KMS-11 (cell line): ENCODE measurements at regions not wholly inside any gene's neighbourhood (a gene's known extent, or its start where the extent isn't known, plus 50 kb on each side); places are given as distances from the start of the nearest gene placed in this dataset.

Experiments
- H2AFZ ChIP-seq: fragments of 200-600 bp; sonication (generic); 2 replicates; pipeline ENCODE4 v1.6.1; 2016; ENCODE audit warnings: antibody characterized with exemption, mixed run types, low read depth
- H3K27ac ChIP-seq: fragments of 200-600 bp; sonication (generic); 2 replicates; pipeline ENCODE4 v1.6.1; 2016; ENCODE audit warnings: mild to moderate bottlenecking, mixed run types
- H3K27me3 ChIP-seq: fragments of 200-600 bp; sonication (generic); 2 replicates; pipeline ENCODE4 v1.6.1; 2017; ENCODE audit warnings: mild to moderate bottlenecking, low read depth, mixed run types, moderate library complexity; ENCODE audit not compliant: insufficient read depth
- H3K36me3 ChIP-seq: fragments of 200-600 bp; sonication (generic); 2 replicates; pipeline ENCODE4 v1.6.1; 2017; ENCODE audit warnings: mild to moderate bottlenecking, mixed run types; ENCODE audit not compliant: insufficient read depth
- H3K4me1 ChIP-seq: fragments of 200-600 bp; sonication (generic); 2 replicates; pipeline ENCODE4 v1.6.1; 2016; ENCODE audit warnings: mild to moderate bottlenecking, low read depth, mixed run types; ENCODE audit not compliant: poor library complexity, severe bottlenecking
- H3K4me2 ChIP-seq: fragments of 200-600 bp; sonication (generic); 2 replicates; pipeline ENCODE4 v1.7.0; 2016; ENCODE audit warnings: mild to moderate bottlenecking, mixed run types
- H3K4me3 ChIP-seq: fragments of 200-600 bp; sonication (generic); IDR thresholded peaks from 2 replicates; pipeline ENCODE4 v1.6.1; 2017; ENCODE audit warnings: low read depth, low read length, mixed read lengths; ENCODE audit not compliant: insufficient read depth
- H3K79me2 ChIP-seq: fragments of 200-600 bp; sonication (generic); 2 replicates; pipeline ENCODE4 v1.6.1; 2016; ENCODE audit warnings: low read depth, mixed run types; ENCODE audit not compliant: insufficient read depth
- H3K9ac ChIP-seq: fragments of 200-600 bp; sonication (generic); 2 replicates; pipeline ENCODE4 v1.6.1; 2016; ENCODE audit warnings: mild to moderate bottlenecking, mixed run types
- H4K20me1 ChIP-seq: fragments of 200-600 bp; sonication (generic); 2 replicates; pipeline ENCODE4 v1.6.1; 2016; ENCODE audit warnings: mild to moderate bottlenecking, mixed run types; ENCODE audit not compliant: insufficient read depth
- CTCF ChIP-seq: fragments of 200-600 bp; sonication (generic); conservative IDR thresholded peaks from 2 replicates; pipeline ENCODE4 v1.6.1; 2017; ENCODE audit warnings: low read depth, mild to moderate bottlenecking, antibody characterized with exemption, low read length, moderate library complexity, mixed read lengths

DNA sequence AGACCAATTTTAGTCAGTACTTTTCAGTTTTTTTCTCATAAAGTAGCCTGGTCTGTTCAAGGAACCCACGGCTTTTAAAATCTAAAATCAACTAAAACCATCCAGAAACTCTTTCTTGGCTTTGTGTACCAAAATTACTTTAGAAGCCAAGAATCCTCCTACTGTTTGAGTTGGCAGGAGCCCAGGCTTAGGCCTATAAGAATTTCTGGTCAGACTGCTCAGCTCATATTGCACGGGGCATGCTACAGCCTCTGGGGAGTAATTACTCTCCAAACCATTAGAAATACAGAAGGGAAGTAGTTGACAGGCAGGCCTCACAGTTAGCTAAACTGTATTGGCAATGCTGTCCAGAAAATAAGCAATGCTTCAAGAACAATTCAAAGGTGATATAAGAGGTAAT, 1862.9 kb upstream of the RAG2 start:
- Histone ChIP-seq H3K4me2 (no peak overlapping the region), H3K27me3 (no peaks in the 10 kb centered on the region), H3K4me3 (no peak overlapping the region), H2AFZ (no peak overlapping the region), H3K4me1 (no peaks in the 10 kb centered on the region), H3K27ac (no peak overlapping the region), H3K9ac (no peak overlapping the region), H4K20me1 (no peaks in the 10 kb centered on the region), H3K79me2 (no peaks in the 10 kb centered on the region), H3K36me3 (no peaks in the 10 kb centered on the region)
- TF ChIP-seq CTCF, result no peak

- no peaks in the 10 kb centered on the region for H4K20me1 ChIP-seq
- H3K79me2 ChIP-seq, result no peaks in the 10 kb centered on the region
- H3K4me2 ChIP-seq, result no peak overlapping the region
- H2AFZ ChIP-seq, result no peak overlapping the region
- no peak overlapping the region for H3K27ac ChIP-seq
- H3K36me3 ChIP-seq, result no peaks in the 10 kb centered on the region
- no peaks in the 10 kb centered on the region for H3K27me3 ChIP-seq
- no peak overlapping the region for H3K9ac ChIP-seq
- no peaks in the 10 kb centered on the region for H3K4me1 ChIP-seq
- TF ChIP-seq CTCF, result no peak
- H3K4me3 ChIP-seq, result no peak overlapping the region
Measured at GRCh38 chr11:38460429-38460828, 1862.4 kb upstream of the RAG2 start.

DNA sequence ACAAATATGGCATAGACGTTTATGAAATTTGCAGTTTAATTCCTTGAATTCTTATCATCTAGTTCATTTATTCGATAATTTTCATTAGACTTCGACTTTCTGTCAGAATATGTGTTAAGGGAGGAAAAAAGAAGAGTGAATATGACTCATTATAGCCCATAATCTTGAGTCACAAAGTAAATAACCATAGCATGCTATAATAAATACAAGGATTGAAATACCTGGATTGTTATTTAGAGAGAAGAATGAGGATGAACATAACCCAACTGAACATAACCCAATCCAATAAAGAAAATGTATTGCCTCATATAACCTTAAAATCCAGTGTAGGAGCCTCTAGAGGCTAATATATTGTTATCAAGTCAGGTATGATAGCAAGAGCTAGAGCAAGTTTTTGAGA, 1858.3 kb upstream of the RAG2 start:
- no peak for TF ChIP-seq CTCF
- no peaks in the 10 kb centered on the region for H3K27me3 ChIP-seq
- H2AFZ ChIP-seq, result no peak overlapping the region
- H3K27ac ChIP-seq, result no peak overlapping the region
- no peaks in the 10 kb centered on the region for H3K79me2 ChIP-seq
- H3K4me2 ChIP-seq, result no peak overlapping the region
- H3K4me3 ChIP-seq, result no peak overlapping the region
- no peaks in the 10 kb centered on the region for H3K4me1 ChIP-seq
- H4K20me1 ChIP-seq, result no peaks in the 10 kb centered on the region
- H3K36me3 ChIP-seq, result no peaks in the 10 kb centered on the region
- no peak overlapping the region for H3K9ac ChIP-seq

DNA sequence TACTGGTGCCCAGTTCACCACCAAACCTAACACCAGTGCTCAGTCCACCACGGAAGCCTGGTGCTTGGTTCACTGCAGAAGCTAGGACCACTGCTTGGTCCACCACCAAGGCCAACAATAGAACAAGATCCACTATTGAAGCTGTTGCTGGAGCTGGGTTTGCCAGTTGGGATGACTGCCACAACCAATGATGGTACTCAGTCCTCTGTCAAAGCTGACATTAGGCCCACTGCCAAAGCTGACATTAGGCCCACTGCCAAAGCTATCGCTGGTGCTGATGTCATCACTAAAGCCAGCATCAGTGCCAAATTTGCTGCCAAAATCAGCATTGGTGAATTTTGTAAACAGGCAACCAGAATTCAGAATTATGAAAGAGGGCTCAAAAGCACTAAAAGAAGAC, 1850.2 kb upstream of the RAG2 start:
- Histone ChIP-seq H2AFZ (no peak overlapping the region), H3K27me3 (no peaks in the 10 kb centered on the region), H3K27ac (no peak overlapping the region), H3K4me2 (no peak overlapping the region), H3K79me2 (no peaks in the 10 kb centered on the region), H3K4me3 (no peak overlapping the region), H3K4me1 (no peaks in the 10 kb centered on the region), H3K9ac (no peak overlapping the region), H4K20me1 (no peaks in the 10 kb centered on the region), H3K36me3 (no peaks in the 10 kb centered on the region)
- TF ChIP-seq CTCF, result no peak

DNA sequence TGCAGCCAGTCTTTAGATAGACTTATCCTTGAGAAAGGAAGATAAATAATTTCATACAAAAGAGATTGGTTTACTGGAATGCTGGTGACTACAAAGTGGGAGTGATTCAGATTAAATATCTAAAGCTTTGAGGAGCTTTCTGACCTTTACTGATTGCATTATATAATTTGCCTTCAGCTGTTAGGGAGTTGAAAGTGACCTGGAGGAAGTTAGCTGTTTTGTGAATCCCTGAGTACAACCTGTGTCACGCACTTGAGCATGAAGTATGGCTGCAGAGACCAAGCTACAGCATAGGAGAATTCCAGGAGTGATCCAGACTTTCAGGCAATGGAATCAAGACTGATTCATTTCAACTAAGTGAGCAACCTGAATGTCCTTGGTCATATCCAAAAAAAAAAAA, 1848.3 kb upstream of the RAG2 start:
- Histone ChIP-seq H3K9ac (no peak overlapping the region), H3K27ac (no peak overlapping the region), H3K36me3 (no peaks in the 10 kb centered on the region), H3K4me1 (no peaks in the 10 kb centered on the region), H3K79me2 (no peaks in the 10 kb centered on the region), H3K4me3 (no peak overlapping the region), H3K4me2 (no peak overlapping the region), H3K27me3 (no peaks in the 10 kb centered on the region), H2AFZ (no peak overlapping the region), H4K20me1 (no peaks in the 10 kb centered on the region)
- TF ChIP-seq CTCF, result no peak
